ENCODE measurements at regions not wholly inside any gene's neighbourhood (a gene's known extent, or its start where the extent isn't known, plus 50 kb on each side); places are given as distances from the start of the nearest gene placed in this dataset.

DNA sequence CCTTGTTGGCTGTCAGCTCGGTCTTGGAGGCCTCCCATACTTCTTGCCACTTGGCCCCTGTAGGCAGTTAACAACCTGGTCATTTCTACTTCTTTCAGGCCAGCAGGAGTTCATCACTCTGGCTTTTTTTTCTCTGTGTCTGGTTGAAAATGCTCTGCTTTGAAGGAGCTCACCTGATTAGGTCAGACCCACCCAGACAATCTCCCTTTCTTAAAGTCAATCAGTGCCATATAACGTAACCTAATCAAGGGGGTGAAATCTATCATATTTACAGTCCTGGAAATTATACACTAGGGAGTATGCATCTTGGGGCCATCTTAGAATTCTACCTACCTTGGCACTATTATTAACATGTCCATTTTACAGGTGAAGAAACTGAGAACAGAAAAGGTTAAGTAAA lies 155.4 kb downstream of the SREK1 start:
- TF ChIP-seq, protein P1, sequence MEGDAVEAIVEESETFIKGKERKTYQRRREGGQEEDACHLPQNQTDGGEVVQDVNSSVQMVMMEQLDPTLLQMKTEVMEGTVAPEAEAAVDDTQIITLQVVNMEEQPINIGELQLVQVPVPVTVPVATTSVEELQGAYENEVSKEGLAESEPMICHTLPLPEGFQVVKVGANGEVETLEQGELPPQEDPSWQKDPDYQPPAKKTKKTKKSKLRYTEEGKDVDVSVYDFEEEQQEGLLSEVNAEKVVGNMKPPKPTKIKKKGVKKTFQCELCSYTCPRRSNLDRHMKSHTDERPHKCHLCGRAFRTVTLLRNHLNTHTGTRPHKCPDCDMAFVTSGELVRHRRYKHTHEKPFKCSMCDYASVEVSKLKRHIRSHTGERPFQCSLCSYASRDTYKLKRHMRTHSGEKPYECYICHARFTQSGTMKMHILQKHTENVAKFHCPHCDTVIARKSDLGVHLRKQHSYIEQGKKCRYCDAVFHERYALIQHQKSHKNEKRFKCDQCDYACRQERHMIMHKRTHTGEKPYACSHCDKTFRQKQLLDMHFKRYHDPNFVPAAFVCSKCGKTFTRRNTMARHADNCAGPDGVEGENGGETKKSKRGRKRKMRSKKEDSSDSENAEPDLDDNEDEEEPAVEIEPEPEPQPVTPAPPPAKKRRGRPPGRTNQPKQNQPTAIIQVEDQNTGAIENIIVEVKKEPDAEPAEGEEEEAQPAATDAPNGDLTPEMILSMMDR (IDR thresholded peaks at IDR 0.05): no peak
- no peak for TF ChIP-seq POLR2A (IDR thresholded peaks at IDR 0.05)
